Activated naive CD8-positive, alpha-beta T cell (primary cell): ENCODE measurements at regions not wholly inside any gene's neighbourhood (a gene's known extent, or its start where the extent isn't known, plus 50 kb on each side); places are given as distances from the start of the nearest gene placed in this dataset.
"Not testable (repeated sequence)": the region's sequence is repeated elsewhere in the genome, so short reads cannot be mapped to it uniquely, and the experiment has no call there.

Source experiments
- H3K27ac Mint-ChIP-seq: one replicate; pipeline ENCODE4 v1.8.0; 2021; ENCODE audit warnings: mixed read lengths
- H3K27me3 Mint-ChIP-seq: one replicate; pipeline ENCODE4 v1.8.0; 2021; ENCODE audit warnings: mixed read lengths
- H3K36me3 Mint-ChIP-seq: one replicate; pipeline ENCODE4 v1.8.0; 2021; ENCODE audit warnings: mixed read lengths
- H3K4me1 Mint-ChIP-seq: one replicate; pipeline ENCODE4 v1.8.0; 2021; ENCODE audit warnings: low read depth, mixed read lengths
- H3K4me3 Mint-ChIP-seq: one replicate; pipeline ENCODE4 v1.8.0; 2021; ENCODE audit warnings: mild to moderate bottlenecking, mixed read lengths
- H3K9me3 Mint-ChIP-seq: one replicate; pipeline ENCODE4 v1.8.0; 2021; ENCODE audit warnings: low read depth, mixed read lengths

- Mint-ChIP-seq H3K9me3 (no peaks in the 10 kb centered on the region), H3K4me1 (no peaks in the 10 kb centered on the region), H3K36me3 (no peaks in the 10 kb centered on the region), H3K27ac (no peak overlapping the region), H3K27me3 (no peaks in the 10 kb centered on the region), H3K4me3 (no peak overlapping the region)
Measured at GRCh38 chr6:134651519-134651918, 298.4 kb downstream of the ALDH8A1 start.

GRCh38 chr6:134647861-134648260 is 302.0 kb downstream of the ALDH8A1 start:
- H3K27ac Mint-ChIP-seq, result no peak overlapping the region
- H3K4me3 Mint-ChIP-seq, result no peak overlapping the region
- no peaks in the 10 kb centered on the region for H3K36me3 Mint-ChIP-seq
- H3K27me3 Mint-ChIP-seq, result no peaks in the 10 kb centered on the region
- no peaks in the 10 kb centered on the region for H3K4me1 Mint-ChIP-seq
- H3K9me3 Mint-ChIP-seq, result no peaks in the 10 kb centered on the region

- Mint-ChIP-seq H3K27ac (no peak overlapping the region), H3K27me3 (no peaks in the 10 kb centered on the region), H3K9me3 (no peaks in the 10 kb centered on the region), H3K4me1 (peaks cover 13% of the 10 kb centered on the region), H3K36me3 (no peaks in the 10 kb centered on the region), H3K4me3 (no peak overlapping the region)
Measured at GRCh38 chr6:134642819-134643218, 307.1 kb downstream of the ALDH8A1 start.

GRCh38 chr6:134642279-134642678 is 307.6 kb downstream of the ALDH8A1 start:
- Mint-ChIP-seq H3K27me3 (no peaks in the 10 kb centered on the region), H3K9me3 (no peaks in the 10 kb centered on the region), H3K4me1 (peaks cover 19% of the 10 kb centered on the region)

GRCh38 chr6:134640975-134641429 is 308.9 kb downstream of the ALDH8A1 start:
- no peaks in the 10 kb centered on the region for H3K36me3 Mint-ChIP-seq
- peaks cover 25% of the 10 kb centered on the region for H3K4me1 Mint-ChIP-seq
- no peak overlapping the region for H3K4me3 Mint-ChIP-seq
- no peak overlapping the region for H3K27ac Mint-ChIP-seq
- no peaks in the 10 kb centered on the region for H3K9me3 Mint-ChIP-seq
- H3K27me3 Mint-ChIP-seq, result no peaks in the 10 kb centered on the region

More at GRCh38 chr6:134642279-134642678, 307.6 kb downstream of the ALDH8A1 start:
- H3K27ac Mint-ChIP-seq, result no peak overlapping the region
- H3K4me3 Mint-ChIP-seq, result no peak overlapping the region
- no peaks in the 10 kb centered on the region for H3K36me3 Mint-ChIP-seq

- no peaks in the 10 kb centered on the region for H3K27me3 Mint-ChIP-seq
- no peak overlapping the region for H3K4me3 Mint-ChIP-seq
- H3K36me3 Mint-ChIP-seq, result no peaks in the 10 kb centered on the region
- H3K9me3 Mint-ChIP-seq, result no peaks in the 10 kb centered on the region
- H3K27ac Mint-ChIP-seq, result no peak overlapping the region
- peaks cover 25% of the 10 kb centered on the region for H3K4me1 Mint-ChIP-seq
Measured at GRCh38 chr6:134640229-134640628, 309.7 kb downstream of the ALDH8A1 start.

GRCh38 chr6:134637847-134638437 is 312.0 kb downstream of the ALDH8A1 start:
- Mint-ChIP-seq H3K9me3 (no peaks in the 10 kb centered on the region), H3K36me3 (no peaks in the 10 kb centered on the region), H3K27me3 (no peaks in the 10 kb centered on the region), H3K27ac (no peak overlapping the region), H3K4me3 (no peak overlapping the region), H3K4me1 (peaks cover 34% of the 10 kb centered on the region)

GRCh38 chr6:134637282-134637681 is 312.6 kb downstream of the ALDH8A1 start:
- Mint-ChIP-seq H3K4me1 (peaks cover 40% of the 10 kb centered on the region), H3K27ac (no peak overlapping the region), H3K4me3 (no peak overlapping the region)

GRCh38 chr6:134636186-134636799 is 313.6 kb downstream of the ALDH8A1 start:
- peaks cover 43% of the 10 kb centered on the region for H3K4me1 Mint-ChIP-seq
- H3K9me3 Mint-ChIP-seq, result no peaks in the 10 kb centered on the region
- H3K27me3 Mint-ChIP-seq, result no peaks in the 10 kb centered on the region
- no peak overlapping the region for H3K27ac Mint-ChIP-seq
- no peak overlapping the region for H3K4me3 Mint-ChIP-seq
- H3K36me3 Mint-ChIP-seq, result no peaks in the 10 kb centered on the region

More at GRCh38 chr6:134637282-134637681, 312.6 kb downstream of the ALDH8A1 start:
- Mint-ChIP-seq H3K9me3 (no peaks in the 10 kb centered on the region), H3K27me3 (no peaks in the 10 kb centered on the region), H3K36me3 (no peaks in the 10 kb centered on the region)

GRCh38 chr6:134634966-134635365 is 314.9 kb downstream of the ALDH8A1 start:
- no peaks in the 10 kb centered on the region for H3K9me3 Mint-ChIP-seq
- no peaks in the 10 kb centered on the region for H3K36me3 Mint-ChIP-seq
- H3K4me1 Mint-ChIP-seq, result peaks cover 37% of the 10 kb centered on the region
- H3K4me3 Mint-ChIP-seq, result no peak overlapping the region
- H3K27ac Mint-ChIP-seq, result no peak overlapping the region
- no peaks in the 10 kb centered on the region for H3K27me3 Mint-ChIP-seq

GRCh38 chr6:134634466-134634865 is 315.4 kb downstream of the ALDH8A1 start:
- Mint-ChIP-seq H3K4me1 (peaks cover 37% of the 10 kb centered on the region), H3K36me3 (no peaks in the 10 kb centered on the region), H3K4me3 (peak overlapping the region; percentile 6), H3K27me3 (no peaks in the 10 kb centered on the region), H3K9me3 (no peaks in the 10 kb centered on the region), H3K27ac (no peak overlapping the region)

- H3K4me3 Mint-ChIP-seq, result peak overlapping the region; percentile 87
- H3K36me3 Mint-ChIP-seq, H3K9me3 Mint-ChIP-seq, H3K27me3 Mint-ChIP-seq: not testable (repeated sequence)
- H3K4me1 Mint-ChIP-seq, result peaks cover 36% of the 10 kb centered on the region
- H3K27ac Mint-ChIP-seq, result peak overlapping the region; percentile 46
Measured at GRCh38 chr6:134632982-134633940, 315.3 kb upstream of the SGK1 start.

GRCh38 chr6:134632024-134632423 is 314.1 kb upstream of the SGK1 start:
- H3K27ac Mint-ChIP-seq, result no peak overlapping the region
- H3K9me3 Mint-ChIP-seq, result no peaks in the 10 kb centered on the region
- peaks cover 27% of the 10 kb centered on the region for H3K4me1 Mint-ChIP-seq
- no peaks in the 10 kb centered on the region for H3K27me3 Mint-ChIP-seq
- H3K4me3 Mint-ChIP-seq, result peak overlapping the region; percentile 53
- H3K36me3 Mint-ChIP-seq, result no peaks in the 10 kb centered on the region

GRCh38 chr6:134631398-134631924 is 313.5 kb upstream of the SGK1 start:
- Mint-ChIP-seq H3K27ac (no peak overlapping the region), H3K4me3 (no peak overlapping the region), H3K27me3 (no peaks in the 10 kb centered on the region), H3K36me3 (no peaks in the 10 kb centered on the region), H3K4me1 (peaks cover 26% of the 10 kb centered on the region), H3K9me3 (no peaks in the 10 kb centered on the region)
